WTC11 (cell line): ENCODE measurements at regions not wholly inside any gene's neighbourhood (a gene's known extent, or its start where the extent isn't known, plus 50 kb on each side); places are given as distances from the start of the nearest gene placed in this dataset.

Experiments
- ATAC-seq: fragments of 200-7000 bp; cut with Tn5 transposase; 2 replicates; pipeline ENCODE4 v1.10.0; 2021; ENCODE audit warnings: mild to moderate bottlenecking, moderate library complexity
- CTCF ChIA-PET: fragments of 300-600 bp; sonication (Branson Sonifier 250); formaldehyde crosslinking; loops from one replicate; lab custom pipeline; 2021; ENCODE audit warnings: antibody characterized with exemption; lab: Charles Lee
- POLR2A ChIA-PET: fragments of 350-600 bp; sonication (Branson Sonifier 250); formaldehyde crosslinking; loops from one replicate; lab custom pipeline; 2021; ENCODE audit warnings: antibody characterized with exemption; lab: Charles Lee
- DNase-seq: peaks from one replicate; pipeline ENCODE4 v3.0.0; 2021; ENCODE audit warnings: low spot score
- H3K27ac Mint-ChIP-seq: 2 replicates; pipeline ENCODE4 v1.8.0; 2021; ENCODE audit warnings: mixed read lengths
- H3K27me3 Mint-ChIP-seq: 2 replicates; pipeline ENCODE4 v1.8.0; 2021; ENCODE audit warnings: low read depth, mild to moderate bottlenecking, moderate library complexity, mixed read lengths
- H3K36me3 Mint-ChIP-seq: 2 replicates; pipeline ENCODE4 v1.8.0; 2021; ENCODE audit warnings: mixed read lengths
- H3K4me1 Mint-ChIP-seq: 2 replicates; pipeline ENCODE4 v1.8.0; 2022; ENCODE audit warnings: mixed read lengths
- H3K4me3 Mint-ChIP-seq: 2 replicates; pipeline ENCODE4 v1.8.0; 2021; ENCODE audit warnings: mild to moderate bottlenecking, moderate library complexity, mixed read lengths
- H3K9me3 Mint-ChIP-seq: 2 replicates; pipeline ENCODE4 v1.8.0; 2021; ENCODE audit warnings: mixed read lengths
- AR ChIP-seq: fragments of 250-450 bp; sonication (Bioruptor Pico); IDR thresholded peaks from 2 replicates; pipeline ENCODE4 v1.9.0; 2021; ENCODE audit warnings: mild to moderate bottlenecking
- ATF3 ChIP-seq: sonication (generic); formaldehyde crosslinking; conservative IDR thresholded peaks from 2 replicates; pipeline ENCODE4 v1.8.1; 2022; ENCODE audit warnings: mild to moderate bottlenecking, missing genetic modification reagents
- CREM ChIP-seq: sonication (generic); formaldehyde crosslinking; IDR thresholded peaks from 2 replicates; pipeline ENCODE4 v1.8.1; 2022; ENCODE audit warnings: mild to moderate bottlenecking, missing genetic modification reagents, moderate library complexity
- CTCF ChIP-seq: fragments of 200-600 bp; IDR thresholded peaks from 2 replicates; pipeline ENCODE4 v1.8.0; 2022; ENCODE audit warnings: antibody characterized with exemption
- ETV6 ChIP-seq: sonication (generic); formaldehyde crosslinking; IDR thresholded peaks from 2 replicates; pipeline ENCODE4 v1.8.1; 2022; ENCODE audit warnings: mild to moderate bottlenecking, missing genetic modification reagents
- FOXK1 ChIP-seq: sonication (generic); formaldehyde crosslinking; IDR thresholded peaks from 2 replicates; pipeline ENCODE4 v1.8.0; 2022; ENCODE audit warnings: mild to moderate bottlenecking, moderate library complexity, missing genetic modification reagents
- GTF2I ChIP-seq: fragments of 250-450 bp; sonication (Bioruptor Pico); conservative IDR thresholded peaks from 2 replicates; pipeline ENCODE4 v1.4.0; 2021; ENCODE audit warnings: mild to moderate bottlenecking
- HMGXB4 ChIP-seq: sonication (generic); formaldehyde crosslinking; IDR thresholded peaks from 2 replicates; pipeline ENCODE4 v1.8.1; 2023; ENCODE audit warnings: mild to moderate bottlenecking, moderate library complexity, missing genetic modification reagents
- IRF2 ChIP-seq: sonication (generic); formaldehyde crosslinking; IDR thresholded peaks from 2 replicates; pipeline ENCODE4 v1.8.0; 2022; ENCODE audit warnings: low read depth, missing genetic modification reagents, borderline replicate concordance
- JAZF1 ChIP-seq: fragments of 250-450 bp; sonication (Bioruptor Pico); IDR thresholded peaks from 2 replicates; pipeline ENCODE4 v1.9.0; 2021; ENCODE audit warnings: moderate library complexity, mild to moderate bottlenecking, inconsistent platforms
- NFATC4 ChIP-seq: fragments of 250-450 bp; sonication (Bioruptor Pico); IDR thresholded peaks from 2 replicates; pipeline ENCODE4 v1.9.0; 2021; ENCODE audit warnings: mild to moderate bottlenecking
- PREB ChIP-seq: sonication (generic); formaldehyde crosslinking; IDR thresholded peaks from 2 replicates; pipeline ENCODE4 v1.8.1; 2022; ENCODE audit warnings: mild to moderate bottlenecking, missing genetic modification reagents, moderate library complexity, borderline replicate concordance
- PRRX2 ChIP-seq: fragments of 250-450 bp; sonication (Bioruptor Pico); IDR thresholded peaks from 2 replicates; pipeline ENCODE4 v1.8.0; 2021; ENCODE audit warnings: mild to moderate bottlenecking
- RELA ChIP-seq: sonication (generic); formaldehyde crosslinking; IDR thresholded peaks from 2 replicates; pipeline ENCODE4 v1.8.1; 2022; ENCODE audit warnings: missing genetic modification reagents, mild to moderate bottlenecking, borderline replicate concordance
- SMAD4 ChIP-seq: sonication (generic); formaldehyde crosslinking; IDR thresholded peaks from 2 replicates; pipeline ENCODE4 v1.8.0; 2022; ENCODE audit warnings: mild to moderate bottlenecking, missing genetic modification reagents
- SOX15 ChIP-seq: fragments of 250-450 bp; sonication (Bioruptor Pico); IDR thresholded peaks from 2 replicates; pipeline ENCODE4 v1.9.0; 2021; ENCODE audit warnings: mild to moderate bottlenecking
- TCF7 ChIP-seq: sonication (generic); formaldehyde crosslinking; IDR thresholded peaks from 2 replicates; pipeline ENCODE4 v1.8.0; 2022; ENCODE audit warnings: mild to moderate bottlenecking, low read depth, missing genetic modification reagents, moderate library complexity
- TEAD1 ChIP-seq: sonication (generic); formaldehyde crosslinking; IDR thresholded peaks from 2 replicates; pipeline ENCODE4 v1.8.0; 2022; ENCODE audit warnings: mild to moderate bottlenecking, missing genetic modification reagents
- ZNF423 ChIP-seq: fragments of 250-450 bp; sonication (Bioruptor Pico); IDR thresholded peaks from 2 replicates; pipeline ENCODE4 v2.1.2; 2022; ENCODE audit warnings: mild to moderate bottlenecking, moderate library complexity

- TF ChIP-seq AR (CRISPR knock-in tag): no peak
- TF ChIP-seq ETV6: no peak
- no peak for TF ChIP-seq PREB (CRISPR knock-in tag)
- TF ChIP-seq RELA (CRISPR knock-in tag): no peak
- TF ChIP-seq IRF2: no peak
These were observed 60.1 kb upstream of the KCNG1 start (continued) for GRCh38 chr20:51082988-51083387.

- Mint-ChIP-seq H3K4me3 (no peak overlapping the region), H3K27ac (no peak overlapping the region), H3K36me3 (no peaks in the 10 kb centered on the region), H3K27me3 (peaks cover 6% of the 10 kb centered on the region; the same call in 1 of the 2 replicates), H3K4me1 (peaks cover 37% of the 10 kb centered on the region), H3K9me3 (peaks cover 3% of the 10 kb centered on the region; the same call in 1 of the 2 replicates)
- ATAC-seq: no peak
- POLR2A ChIA-PET: no interaction called here
- DNase-seq: no peak
- CTCF ChIA-PET: interaction anchor here (0.5 kb wide), 1 partner anchor 893 kb away, joined by 6 read pairs; no protein-coding TSS in a partner anchor
- TF ChIP-seq HMGXB4: no peak
- no peak for TF ChIP-seq FOXK1 (CRISPR knock-in tag)
- no peak for TF ChIP-seq GTF2I (CRISPR knock-in tag)
- TF ChIP-seq JAZF1: no peak
- no peak for TF ChIP-seq SOX15
- no peak for TF ChIP-seq ZNF423 (CRISPR knock-in tag)
- no peak for TF ChIP-seq CREM (CRISPR knock-in tag)
- TF ChIP-seq TEAD1 (CRISPR knock-in tag): no peak
- no peak for TF ChIP-seq NFATC4 (CRISPR knock-in tag)
- TF ChIP-seq RELA (CRISPR knock-in tag): no peak
These were observed 57.6 kb upstream of the KCNG1 start for GRCh38 chr20:51080516-51080915.

- H3K36me3 Mint-ChIP-seq: no peaks in the 10 kb centered on the region
- peaks cover 6% of the 10 kb centered on the region; the same call in 1 of the 2 replicates for H3K27me3 Mint-ChIP-seq
- H3K9me3 Mint-ChIP-seq: peaks cover 3% of the 10 kb centered on the region; the same call in 1 of the 2 replicates
- H3K4me3 Mint-ChIP-seq: no peak overlapping the region
- TF ChIP-seq TEAD1 (CRISPR knock-in tag): no peak
- no peak for TF ChIP-seq ATF3 (CRISPR knock-in tag)
- TF ChIP-seq CTCF: no peak
- TF ChIP-seq SMAD4 (CRISPR knock-in tag): no peak
- TF ChIP-seq NFATC4 (CRISPR knock-in tag): no peak
- TF ChIP-seq TCF7 (CRISPR knock-in tag): no peak
- no peak for TF ChIP-seq PRRX2 (CRISPR knock-in tag)
- TF ChIP-seq, all 79 proteins: peak for 0
- Mint-ChIP-seq H3K27ac (no peak overlapping the region), H3K4me1 (peaks cover 32% of the 10 kb centered on the region)
- CTCF ChIA-PET: no interaction called here
- POLR2A ChIA-PET: no interaction called here
- DNase-seq: no peak
- no peak for ATAC-seq
These were observed 56.6 kb upstream of the KCNG1 start for GRCh38 chr20:51079488-51079887.
